G401.6 (cell line): ENCODE measurements at regions not wholly inside any gene's neighbourhood (a gene's known extent, or its start where the extent isn't known, plus 50 kb on each side); places are given as distances from the start of the nearest gene placed in this dataset.
"Not testable (repeated sequence)": the region's sequence is repeated elsewhere in the genome, so short reads cannot be mapped to it uniquely, and the experiment has no call there.

Source experiments
- FAIRE-seq: peaks from 2 replicates; lab custom pipeline; 2012; peaks lifted over from hg19 to GRCh38; lab: Jason Lieb, UNC

DNA sequence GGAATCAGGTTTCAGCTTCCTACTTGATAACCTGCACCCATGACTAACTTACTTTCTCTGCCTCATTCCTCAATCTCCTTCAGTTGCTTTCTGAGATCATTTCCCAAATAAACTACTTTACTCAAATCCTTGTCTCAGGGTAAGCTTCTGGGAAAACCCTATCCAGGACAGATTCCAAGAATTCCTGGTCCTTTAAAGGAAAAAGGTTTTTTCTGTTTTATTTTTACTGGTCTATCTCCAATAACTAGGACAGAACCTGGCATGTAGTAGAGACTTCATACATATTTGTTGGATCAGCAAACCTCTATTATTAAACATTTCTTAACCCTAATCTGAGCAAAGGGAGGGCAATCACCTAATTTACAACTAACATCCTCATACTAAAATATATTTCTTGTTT lies 910.5 kb upstream of the CHORDC1 start:
- no peak for FAIRE-seq

DNA sequence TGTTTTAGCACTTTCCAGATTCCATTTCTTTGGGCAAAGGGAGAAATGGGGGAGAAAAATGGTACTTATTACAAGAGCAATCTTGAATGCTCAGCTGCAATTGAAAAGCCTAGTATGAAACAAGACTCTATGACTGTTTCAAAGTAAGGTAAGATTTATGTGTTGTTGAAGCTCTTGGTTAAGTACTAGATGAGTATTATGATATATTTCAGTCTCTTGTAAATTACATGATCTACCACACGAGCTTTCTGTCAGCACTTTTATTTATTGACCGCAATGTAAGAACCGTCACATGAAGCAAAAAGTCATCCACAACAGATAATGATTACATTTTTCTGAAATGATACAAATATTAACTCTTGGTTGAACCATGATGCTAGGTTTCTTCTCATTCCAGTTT lies 906.7 kb upstream of the CHORDC1 start:
- no peak for FAIRE-seq

DNA sequence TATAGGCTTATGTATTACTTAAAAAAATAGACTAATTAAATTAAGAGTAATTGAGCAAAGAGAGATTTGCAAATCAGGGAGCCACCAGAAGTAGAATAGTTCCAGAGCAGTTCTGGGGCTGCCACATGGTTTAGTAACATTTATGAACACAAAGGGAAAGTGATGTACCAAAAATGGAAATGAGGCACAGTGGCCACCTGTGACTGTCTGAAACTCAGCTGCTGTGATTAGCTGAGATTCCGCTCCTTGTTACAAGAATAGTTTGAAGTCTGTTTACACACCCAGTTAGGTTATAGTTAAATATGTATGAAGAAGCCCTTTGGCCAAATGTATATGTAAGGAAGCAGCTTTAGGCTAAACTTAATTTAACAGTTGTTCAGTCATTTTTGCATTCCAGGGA lies 901.5 kb upstream of the CHORDC1 start:
- FAIRE-seq, result no peak

DNA sequence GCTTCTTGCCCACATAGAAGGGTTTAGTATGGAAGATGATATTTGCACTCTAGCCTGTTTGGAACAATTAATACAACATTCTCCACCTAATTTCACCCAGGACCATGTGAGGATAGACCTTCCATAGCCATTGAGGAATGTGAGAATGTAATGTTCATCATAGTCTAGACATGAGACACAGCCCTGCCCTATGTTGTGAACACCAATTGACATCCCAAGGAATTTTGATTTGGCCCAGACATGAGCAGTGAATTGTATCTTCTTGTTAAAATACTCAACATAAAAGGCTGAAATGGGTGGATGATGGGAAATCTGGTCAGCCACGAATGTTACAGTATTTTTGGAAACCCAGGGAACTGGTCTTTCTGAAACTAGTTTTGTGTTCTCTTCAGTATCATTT lies 892.3 kb upstream of the CHORDC1 start:
- no peak for FAIRE-seq

DNA sequence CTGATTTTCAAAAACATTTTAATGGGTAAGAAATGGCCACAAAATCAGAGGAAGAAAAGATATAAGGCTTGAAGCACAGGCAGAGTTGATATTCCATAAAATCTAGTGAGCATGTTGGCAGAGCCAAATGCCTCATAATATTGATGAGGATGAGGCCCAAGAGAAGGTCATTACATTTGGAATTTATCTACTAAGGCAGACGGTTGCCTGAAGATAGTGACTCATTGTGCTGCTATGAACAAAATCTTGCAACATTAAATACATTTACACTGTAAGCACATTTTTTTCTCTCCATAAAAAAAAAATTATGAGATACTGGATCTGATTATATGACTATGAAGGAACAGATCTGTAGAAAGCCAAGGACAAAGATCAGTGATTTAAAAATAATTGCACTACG lies 881.4 kb upstream of the CHORDC1 start:
- FAIRE-seq, result no peak

DNA sequence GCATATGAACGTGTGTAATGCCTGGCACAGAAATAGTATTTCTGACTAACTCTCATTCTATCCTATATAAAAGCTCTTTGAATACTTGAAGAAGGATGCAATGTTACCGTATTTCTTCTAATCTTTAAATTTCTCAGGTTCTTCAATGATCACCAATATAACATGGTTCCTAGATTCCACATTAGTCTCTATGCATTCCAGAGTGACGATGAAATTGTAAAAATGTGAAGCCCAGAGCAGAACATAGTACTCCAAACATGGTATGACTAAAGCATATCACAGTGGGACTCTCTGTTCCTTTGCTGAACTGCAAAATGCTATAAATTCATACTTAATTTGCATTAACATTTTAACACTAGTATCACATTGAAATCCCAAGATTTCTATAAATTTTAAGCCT lies 877.6 kb upstream of the CHORDC1 start:
- FAIRE-seq, result no peak

DNA sequence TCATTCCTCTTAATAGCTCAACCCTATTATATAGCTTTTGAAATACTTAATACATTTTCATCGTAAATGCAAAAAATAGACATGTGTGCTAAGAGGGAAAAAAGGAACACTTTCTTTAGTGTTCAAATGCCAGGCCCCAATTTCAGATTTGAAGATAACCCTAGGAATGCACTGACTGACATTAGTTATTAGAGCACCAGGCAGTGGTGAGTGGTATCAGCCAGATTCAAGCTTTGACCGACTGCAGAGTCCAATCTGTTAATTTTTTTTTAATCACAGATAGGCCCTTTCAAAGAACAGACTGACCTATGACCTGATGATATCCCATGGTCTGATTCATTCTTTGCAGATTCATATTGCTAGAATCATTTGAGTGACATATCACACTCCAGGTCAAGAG lies 874.2 kb upstream of the CHORDC1 start:
- no peak for FAIRE-seq

DNA sequence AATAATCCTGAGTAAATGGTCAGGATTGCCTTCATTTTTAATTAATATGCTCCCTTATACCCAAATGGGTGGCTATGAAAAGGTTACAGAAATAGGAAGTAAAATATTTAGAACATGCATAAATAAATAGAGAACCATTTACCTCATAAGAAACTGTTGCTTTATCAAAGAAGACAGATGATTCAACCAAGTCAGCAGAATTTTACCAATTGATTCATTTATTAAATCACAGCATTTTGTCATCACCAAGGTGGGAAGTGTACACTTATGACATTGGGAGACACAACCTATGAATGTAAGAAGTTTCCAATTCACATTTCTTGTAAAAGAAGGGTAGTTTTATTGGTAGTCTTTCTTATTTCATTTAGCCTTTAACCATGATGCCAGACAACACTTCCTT lies 870.3 kb upstream of the CHORDC1 start:
- no peak for FAIRE-seq

DNA sequence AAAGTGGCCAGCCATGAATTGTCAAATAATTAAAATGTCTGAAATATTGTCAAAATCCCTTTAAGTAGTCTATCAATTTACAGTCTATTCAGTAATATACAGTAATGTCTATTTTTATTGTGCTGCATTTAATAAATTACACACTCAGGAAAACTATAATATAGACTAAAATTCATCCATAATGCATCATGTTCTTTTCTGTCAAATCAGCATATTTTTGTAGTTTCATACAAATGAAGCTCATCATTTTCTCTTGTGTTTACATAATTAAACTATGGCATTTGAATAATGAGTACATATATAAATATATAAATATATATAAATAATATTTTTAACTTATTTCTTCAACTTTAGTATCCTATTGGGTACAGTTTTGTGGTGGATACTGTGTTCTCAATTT lies 868.7 kb upstream of the CHORDC1 start:
- FAIRE-seq, result no peak

DNA sequence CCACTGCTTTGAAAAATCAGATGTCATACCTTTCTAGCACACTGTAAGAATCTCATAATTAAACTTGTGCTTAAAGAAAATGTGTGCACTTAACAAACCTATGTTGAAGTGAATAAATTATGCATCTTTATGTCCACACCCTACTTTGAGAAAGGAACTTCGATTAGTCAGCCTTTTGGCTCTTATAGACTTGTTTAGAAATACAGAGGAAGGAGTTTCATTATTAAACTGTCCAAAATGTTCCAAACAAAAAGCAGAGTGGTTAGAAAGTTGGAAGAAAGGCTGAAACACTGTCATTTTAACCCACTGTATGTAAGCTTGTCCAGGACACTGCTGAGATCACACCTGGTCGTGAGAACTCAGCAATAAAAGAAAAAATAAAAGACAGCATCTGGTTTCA lies 863.2 kb upstream of the CHORDC1 start:
- FAIRE-seq, result no peak

DNA sequence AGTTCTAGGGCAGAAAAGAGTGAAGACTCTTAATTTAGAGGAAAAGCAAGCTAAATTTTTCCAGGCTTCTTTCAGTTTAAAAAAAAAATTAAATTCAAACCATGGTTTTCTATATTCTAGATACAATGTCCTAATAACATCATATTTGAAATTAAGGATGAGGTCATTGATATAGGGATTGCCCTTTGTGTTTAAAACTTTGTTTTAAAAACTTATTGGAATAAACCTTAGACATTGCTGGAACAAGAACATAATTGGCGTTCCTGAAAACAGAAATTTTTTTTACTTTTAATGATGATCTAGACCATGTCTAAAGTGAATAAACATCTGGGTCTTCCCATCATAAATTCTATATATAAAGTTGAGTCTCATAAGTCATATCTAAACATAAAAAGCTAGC lies 859.4 kb upstream of the CHORDC1 start:
- FAIRE-seq, result no peak

DNA sequence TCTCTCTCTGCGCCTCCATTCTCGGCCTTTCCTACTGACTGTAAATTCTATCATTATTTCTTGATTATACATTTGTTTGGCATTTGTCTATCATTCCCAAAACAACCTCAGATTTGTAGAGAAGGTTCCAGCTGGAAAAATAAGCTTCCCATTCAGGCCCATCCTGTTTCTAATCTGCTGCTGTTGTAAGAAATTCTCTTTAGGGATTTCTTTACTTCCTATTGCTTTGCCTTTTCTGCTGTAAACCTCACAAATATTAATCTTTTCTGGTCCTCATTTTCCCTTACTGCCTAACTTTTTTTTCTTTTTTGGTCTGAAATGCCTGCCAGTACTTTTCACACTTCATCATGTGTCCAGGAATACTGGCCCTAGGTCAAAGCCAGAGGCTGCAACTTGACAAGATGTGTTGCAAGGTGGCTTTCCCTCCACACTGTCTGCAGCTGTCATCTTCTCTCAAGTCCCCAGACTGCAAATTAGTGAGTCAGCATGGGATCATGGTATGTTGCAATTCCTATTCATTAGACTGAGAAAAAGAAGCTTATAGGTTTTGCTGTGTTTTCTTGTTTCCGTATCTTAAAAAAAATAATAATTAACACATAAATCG lies 858.7 kb upstream of the CHORDC1 start:
- no peak for FAIRE-seq

DNA sequence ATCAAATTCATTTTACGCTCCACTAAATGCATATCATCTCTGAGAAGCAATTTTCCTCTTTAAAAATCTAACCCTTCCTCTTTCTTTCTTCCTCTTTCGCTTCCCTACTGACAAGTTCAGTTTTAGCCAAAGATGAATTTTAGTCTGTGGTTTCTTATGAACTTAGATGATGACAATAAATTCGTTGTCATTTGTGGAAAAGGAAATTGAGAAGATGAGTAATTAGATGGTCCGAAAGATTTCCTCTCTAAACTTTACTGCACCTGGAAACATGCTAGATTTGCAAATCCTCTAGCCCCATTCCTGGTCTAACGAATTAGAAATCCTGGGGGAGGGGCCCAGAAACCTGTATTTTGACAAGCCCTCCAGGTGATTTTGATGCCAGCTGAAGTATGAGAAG lies 855.4 kb upstream of the CHORDC1 start:
- FAIRE-seq, result no peak

DNA sequence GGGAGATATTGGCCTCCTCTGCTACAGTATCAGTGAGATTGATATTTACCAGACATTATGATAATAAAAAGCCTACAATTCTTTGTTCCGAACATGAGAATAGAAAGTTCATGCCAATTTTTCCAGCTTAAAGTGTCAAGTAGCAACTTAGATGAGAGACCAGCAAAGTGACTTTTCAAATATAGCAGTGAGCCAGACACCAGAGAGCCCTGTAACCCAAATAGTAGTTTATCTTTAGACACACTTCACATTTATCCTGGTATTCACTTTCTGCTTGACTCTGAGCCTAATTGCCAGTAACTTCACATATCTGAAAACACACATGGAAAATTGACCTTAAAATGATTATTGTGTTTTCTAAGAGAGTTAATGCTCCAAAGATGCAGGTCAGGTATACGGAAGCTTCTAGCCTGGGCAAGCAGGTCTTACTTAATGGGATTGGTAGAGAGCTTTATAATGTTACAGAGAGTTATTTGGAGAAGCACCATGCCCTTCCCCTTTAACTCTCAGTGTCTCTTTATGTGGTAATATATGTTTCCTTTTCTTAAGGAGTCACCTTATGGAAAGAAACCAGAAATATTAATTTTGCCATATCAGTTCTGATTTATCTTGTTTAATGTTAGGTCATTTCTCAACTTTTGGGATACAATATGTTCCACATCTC lies 852.3 kb upstream of the CHORDC1 start:
- FAIRE-seq, result no peak

DNA sequence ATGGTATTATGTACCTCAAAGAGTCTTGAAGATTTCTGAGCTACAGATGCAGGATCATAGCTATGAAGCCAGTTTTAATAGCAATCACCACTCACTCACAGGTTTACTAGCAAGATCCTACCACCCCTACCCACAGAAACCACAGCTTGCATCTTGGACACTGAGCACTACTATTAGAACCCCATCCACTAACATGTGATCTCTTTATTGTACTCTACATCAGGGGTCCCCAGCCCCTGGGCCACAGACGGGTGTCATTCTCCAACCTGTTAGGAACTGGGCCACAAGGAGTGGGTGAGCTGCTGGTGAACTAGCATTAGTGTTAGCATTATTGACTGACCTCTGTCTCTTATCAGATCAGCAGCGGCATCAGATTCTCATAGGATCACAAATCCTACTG lies 844.8 kb upstream of the CHORDC1 start:
- FAIRE-seq, result no peak

DNA sequence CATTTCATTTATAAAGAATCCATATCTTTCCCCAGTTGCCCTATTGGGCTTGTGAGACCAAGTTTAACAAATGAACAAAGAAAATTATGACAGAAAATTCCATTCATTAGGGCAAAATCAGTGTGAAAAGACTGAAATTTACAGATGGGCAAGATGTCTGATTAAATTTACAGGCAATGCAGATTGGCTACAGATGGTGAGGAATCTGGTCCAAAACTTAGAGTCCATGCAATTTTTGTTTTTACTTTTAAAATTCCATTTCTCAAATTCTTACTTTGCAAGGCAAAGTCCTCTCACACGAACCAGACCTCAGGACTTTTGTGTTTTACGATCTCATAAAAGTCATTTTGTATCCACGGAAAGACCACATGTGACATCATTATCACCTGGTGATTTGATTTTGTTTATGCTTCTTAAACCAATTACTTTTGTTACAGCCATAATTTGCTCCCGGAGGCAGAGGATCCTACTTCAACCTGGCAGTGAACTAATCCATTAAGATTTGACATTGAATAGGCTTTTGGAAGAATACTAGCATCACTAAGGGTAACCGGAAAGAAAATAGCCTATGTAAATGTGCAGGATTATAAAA lies 843.7 kb upstream of the CHORDC1 start:
- no peak for FAIRE-seq

DNA sequence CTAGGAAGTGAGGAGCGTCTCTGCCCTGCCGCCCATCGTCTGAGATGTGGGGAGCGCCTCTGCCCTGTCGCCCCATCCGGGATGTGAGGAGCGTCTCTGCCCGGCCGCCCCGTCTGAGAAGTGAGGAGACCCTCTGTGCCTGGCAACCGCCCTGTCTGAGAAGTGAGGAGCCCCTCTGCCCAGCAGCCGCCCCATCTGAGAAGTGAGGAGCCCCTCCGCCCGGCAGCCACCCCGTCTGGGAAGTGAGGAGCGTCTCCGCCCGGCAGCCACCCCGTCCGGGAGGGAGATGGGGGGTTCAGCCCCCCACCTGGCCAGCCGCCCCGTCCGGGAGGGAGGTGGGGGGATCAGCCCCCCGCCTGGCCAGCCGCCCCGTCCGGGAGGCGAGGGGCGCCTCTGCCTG lies 840.5 kb upstream of the CHORDC1 start:
- not testable (repeated sequence) for FAIRE-seq

DNA sequence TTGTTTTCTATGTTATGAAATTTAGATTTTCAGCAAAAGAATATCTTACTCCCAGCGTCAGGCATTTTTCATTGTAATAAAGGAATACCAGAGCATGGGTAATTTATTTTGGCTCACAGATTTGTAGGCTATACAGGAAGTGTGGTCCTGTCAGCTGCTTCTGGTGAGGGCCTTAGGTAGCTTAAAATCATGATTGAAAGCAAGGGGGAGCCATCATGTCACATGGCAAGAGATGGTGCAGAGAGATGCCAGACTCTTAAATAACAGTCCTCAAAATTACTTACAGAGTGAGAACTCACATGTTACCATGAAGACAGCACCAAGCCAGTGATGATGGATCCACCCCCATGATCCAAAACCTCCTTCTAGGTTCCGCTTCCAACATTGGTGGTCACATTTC lies 825.0 kb upstream of the CHORDC1 start:
- FAIRE-seq, result no peak

DNA sequence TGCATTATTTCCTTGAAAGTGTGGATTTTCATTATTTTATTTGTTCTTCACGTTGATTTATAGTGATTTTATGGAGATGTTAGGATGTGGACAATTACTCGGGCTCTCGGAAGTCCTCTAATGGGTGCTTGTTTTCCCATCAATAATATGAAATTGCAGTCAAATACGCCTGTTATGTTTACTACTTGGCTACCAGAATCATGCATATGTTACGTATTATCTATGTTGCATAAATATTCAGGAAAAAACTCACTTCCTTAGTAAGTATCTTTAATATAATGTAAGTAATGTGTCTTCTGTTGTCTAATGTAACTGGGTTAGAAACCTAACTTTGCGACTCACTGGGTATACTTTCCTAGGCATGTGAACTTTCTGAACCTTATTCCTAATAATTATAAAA lies 823.4 kb upstream of the CHORDC1 start:
- FAIRE-seq, result no peak

DNA sequence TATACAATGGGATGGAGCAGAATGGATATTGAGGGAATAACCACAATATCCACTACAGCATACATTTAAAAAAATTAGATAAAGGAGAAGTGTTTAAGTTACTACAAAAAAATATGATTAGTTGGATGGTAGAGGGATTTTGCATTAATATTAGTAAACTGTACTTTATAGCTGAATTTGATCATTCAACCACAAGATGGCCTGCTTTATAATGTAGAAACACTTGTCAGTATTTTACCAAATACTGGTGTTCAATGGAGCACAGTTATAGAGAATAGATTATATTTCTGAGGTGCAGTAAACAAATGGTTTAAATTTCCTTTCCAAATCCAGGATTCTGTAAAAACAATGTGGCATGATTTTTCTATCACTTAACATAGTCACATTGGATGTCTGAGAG lies 818.8 kb upstream of the CHORDC1 start:
- no peak for FAIRE-seq

DNA sequence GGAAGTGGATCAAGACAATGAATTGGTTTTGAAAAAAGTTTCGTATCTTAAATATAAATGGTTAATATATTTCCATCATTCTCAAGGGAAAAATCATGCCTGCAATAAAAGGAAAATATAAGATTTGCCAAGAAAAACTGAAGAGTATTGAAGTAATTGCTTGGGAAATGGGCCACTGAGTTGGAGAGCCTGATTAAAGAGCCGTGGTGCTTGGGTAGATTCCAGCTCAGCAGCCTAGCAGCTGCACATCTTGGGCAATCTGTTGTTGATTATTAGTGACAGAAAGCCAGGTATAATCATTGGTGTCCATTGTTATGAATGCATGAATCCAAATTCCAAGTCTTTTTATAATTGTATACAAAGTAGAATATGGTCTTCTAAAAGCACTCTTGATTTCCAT lies 800.9 kb upstream of the CHORDC1 start:
- FAIRE-seq, result no peak

DNA sequence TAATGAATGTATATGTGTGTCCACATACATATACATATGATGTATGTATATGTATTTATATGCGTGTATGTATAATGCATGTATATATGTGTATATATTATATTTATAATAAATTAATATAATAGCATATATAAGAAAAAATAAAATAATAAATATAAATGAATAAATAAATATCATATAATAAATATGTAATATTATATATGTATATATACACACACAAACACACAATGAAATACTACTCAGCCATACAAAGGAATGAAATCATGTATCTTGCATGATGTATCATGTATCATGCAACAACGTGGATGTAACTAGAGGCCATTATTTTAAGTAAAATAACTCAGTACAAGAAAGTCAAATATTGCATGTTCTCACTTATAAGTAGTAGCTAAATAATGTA lies 788.7 kb upstream of the CHORDC1 start:
- FAIRE-seq, result peak; percentile 76

DNA sequence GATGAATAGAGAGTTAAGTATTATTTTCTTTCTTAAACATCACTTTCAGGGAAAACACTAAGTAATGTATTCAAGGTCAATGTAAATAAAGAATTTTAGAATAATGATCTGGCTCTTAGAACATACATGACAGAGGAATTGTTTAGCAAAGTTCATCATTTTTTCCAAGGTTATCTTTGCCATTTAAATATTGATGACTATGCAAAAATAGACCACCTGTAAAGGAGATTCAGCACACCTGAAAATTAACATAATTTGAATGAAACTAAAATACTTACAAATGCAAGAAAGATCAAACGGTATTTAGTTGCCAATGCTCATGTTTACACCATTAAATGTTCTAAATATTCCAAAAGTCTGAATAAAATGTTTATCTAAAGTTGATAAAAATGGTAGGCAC lies 782.6 kb upstream of the CHORDC1 start:
- no peak for FAIRE-seq

DNA sequence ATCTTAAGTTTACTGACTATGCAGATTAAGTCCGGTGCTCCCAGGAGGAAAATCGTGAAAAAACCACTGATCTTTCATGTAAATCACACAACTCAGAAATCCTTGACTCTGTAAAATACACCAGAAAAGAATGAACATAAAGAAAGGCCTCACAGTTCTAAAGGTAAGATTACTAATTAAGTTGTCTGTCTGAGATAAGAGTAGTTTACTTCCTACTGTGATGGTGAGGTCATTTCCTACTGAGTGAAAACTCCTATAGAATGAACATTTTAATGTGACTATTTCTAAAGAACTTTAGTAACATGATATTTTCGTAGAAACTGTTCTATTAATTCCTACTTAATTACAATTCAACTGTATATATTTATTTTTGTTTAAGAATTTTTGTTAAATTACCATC lies 774.4 kb upstream of the CHORDC1 start:
- no peak for FAIRE-seq
